IPS DF 6.9 (cell line): ENCODE measurements at regions not wholly inside any gene's neighbourhood (a gene's known extent, or its start where the extent isn't known, plus 50 kb on each side); places are given as distances from the start of the nearest gene placed in this dataset.
"Not testable (repeated sequence)": the region's sequence is repeated elsewhere in the genome, so short reads cannot be mapped to it uniquely, and the experiment has no call there.

Experiments
- DNase-seq: peaks from one replicate; pipeline ENCODE4 v3.0.0-alpha.2; 2013; ENCODE audit warnings: low read depth, low spot score
- H3K27ac ChIP-seq: one replicate; pipeline ENCODE4 v1.5.1; 2013; ENCODE audit warnings: low read length, control low read depth
- H3K27me3 ChIP-seq: 2 replicates; pipeline ENCODE4 v1.6.1; 2013; ENCODE audit warnings: mild to moderate bottlenecking, low read length; ENCODE audit not compliant: control insufficient read depth, insufficient read depth
- H3K36me3 ChIP-seq: 2 replicates; pipeline ENCODE4 v1.6.1; 2013; ENCODE audit warnings: low read length; ENCODE audit not compliant: control insufficient read depth, insufficient read depth
- H3K4me1 ChIP-seq: 2 replicates; pipeline ENCODE4 v1.6.1; 2013; ENCODE audit warnings: low read length; ENCODE audit not compliant: control insufficient read depth, insufficient read depth
- H3K4me3 ChIP-seq: 2 replicates; pipeline ENCODE4 v1.5.1; 2013; ENCODE audit warnings: mild to moderate bottlenecking, low read length
- H3K9me3 ChIP-seq: 2 replicates; pipeline ENCODE4 v1.6.1; 2013; ENCODE audit warnings: low read length, inconsistent platforms; ENCODE audit not compliant: control insufficient read depth, insufficient read depth
- WGBS: extraction: QIAGEN DNeasy Blood & Tissue Kit; methylation state at CpG from one replicate; pipeline ENCODE4 v1.1.7; 2013; ENCODE audit warnings: mixed read lengths, missing lambda C conversion rate; ENCODE audit not compliant: insufficient read length, insufficient coverage; 5-methylcytosine and 5-hydroxymethylcytosine counted together

DNA sequence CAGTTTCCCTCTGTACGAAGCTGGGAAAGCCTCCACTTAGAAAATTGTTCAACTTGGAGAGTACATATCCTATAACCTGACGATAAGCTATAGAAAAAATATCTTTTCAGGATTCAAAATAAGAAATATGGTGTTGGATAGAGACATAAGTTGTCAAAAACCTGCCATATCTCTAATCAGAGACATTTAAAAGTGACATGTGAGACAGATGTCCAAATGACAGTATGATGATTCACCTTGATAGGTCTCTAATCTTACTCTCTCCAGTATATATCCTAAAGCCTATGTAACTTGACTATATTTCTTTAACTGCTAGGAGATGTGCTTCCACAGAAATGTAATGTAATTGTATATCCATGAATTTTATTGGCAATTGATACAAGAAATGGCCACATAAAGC is 932.4 kb upstream of the MAN1A1 start:
- no peak overlapping the region for H3K27ac ChIP-seq
- WGBS, result no CpG with 5 or more reads among the region's 2 CpGs
- DNase-seq, result no peak
- H3K9me3 ChIP-seq, result no peaks in the 10 kb centered on the region
- H3K27me3 ChIP-seq, result no peaks in the 10 kb centered on the region
- no peaks in the 10 kb centered on the region for H3K36me3 ChIP-seq
- H3K4me1 ChIP-seq, result no peaks in the 10 kb centered on the region
- no peak overlapping the region for H3K4me3 ChIP-seq

DNA sequence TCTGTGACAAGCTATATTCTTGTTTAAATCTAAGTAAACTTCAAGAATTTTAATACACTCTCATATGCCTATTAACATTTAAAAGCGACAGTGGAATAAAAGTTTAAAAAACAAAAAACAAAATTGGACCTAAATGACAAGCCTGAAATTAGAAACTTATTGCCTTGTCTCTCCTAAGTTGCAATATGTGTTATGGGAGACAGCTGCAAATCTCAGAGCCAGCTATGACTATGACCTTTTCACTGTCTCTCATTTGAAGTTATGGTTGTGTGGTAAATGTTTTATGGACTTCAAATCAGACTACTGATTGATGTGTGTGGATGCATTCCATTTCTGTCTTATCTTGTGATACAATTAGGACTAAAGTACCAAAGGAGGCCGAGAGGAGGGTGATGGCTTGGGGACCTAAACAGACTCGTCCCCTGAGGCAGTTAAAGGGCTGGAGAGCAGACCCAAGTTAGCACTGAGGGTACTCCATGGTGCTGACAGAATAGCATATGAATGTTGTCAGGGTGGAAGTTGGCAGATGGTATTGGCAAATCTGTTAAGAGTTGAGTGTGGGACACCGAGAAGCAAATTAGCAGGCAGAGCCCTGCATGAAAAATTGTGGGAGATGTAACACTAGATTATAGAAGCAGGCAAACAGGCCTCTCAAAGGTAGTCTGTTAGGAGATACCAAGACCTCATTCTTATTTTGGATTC is 930.1 kb upstream of the MAN1A1 start:
- Histone ChIP-seq H3K27ac (no peak overlapping the region), H3K4me3 (no peak overlapping the region), H3K9me3 (no peaks in the 10 kb centered on the region), H3K27me3 (no peaks in the 10 kb centered on the region), H3K4me1 (no peaks in the 10 kb centered on the region), H3K36me3 (no peaks in the 10 kb centered on the region)
- DNase-seq, result no peak
- no CpG with 5 or more reads among the region's 4 CpGs for WGBS

DNA sequence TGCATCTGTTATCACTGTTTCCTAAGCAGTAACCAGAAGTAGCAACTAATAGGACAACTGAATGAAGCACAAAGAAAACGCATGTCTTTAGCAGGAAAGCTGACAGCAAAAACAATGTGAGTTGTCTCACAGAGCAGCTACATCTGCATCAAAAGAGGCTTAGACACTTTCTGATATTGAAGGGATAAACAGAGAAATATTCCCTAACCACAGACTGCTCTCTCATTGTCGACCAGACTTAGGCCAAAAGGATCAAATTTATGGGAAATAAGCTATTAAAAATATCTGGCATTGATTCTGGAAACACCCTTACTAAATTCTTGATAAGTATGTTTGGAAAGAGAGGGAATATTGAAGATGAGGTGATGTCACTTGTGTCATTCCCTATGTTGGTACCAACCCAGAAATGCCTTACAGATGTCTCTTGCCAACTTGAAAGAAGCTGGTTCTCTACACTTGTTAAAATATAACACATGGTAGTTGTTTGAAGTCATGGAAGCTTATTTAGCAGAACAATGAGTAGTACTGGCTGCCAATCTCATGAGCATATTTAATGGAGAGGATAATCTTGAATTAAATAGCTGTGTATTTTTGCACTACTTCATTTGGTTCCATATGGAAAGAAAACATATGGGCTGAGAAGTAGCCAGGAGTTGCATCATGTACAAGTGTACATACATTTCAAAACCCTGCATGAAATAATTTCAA is 929.3 kb upstream of the MAN1A1 start:
- H3K4me3 ChIP-seq, result no peak overlapping the region
- H3K9me3 ChIP-seq, result no peaks in the 10 kb centered on the region
- H3K27me3 ChIP-seq, result no peaks in the 10 kb centered on the region
- no peaks in the 10 kb centered on the region for H3K36me3 ChIP-seq
- no peak for DNase-seq
- no peaks in the 10 kb centered on the region for H3K4me1 ChIP-seq
- no CpG with 5 or more reads among the region's 2 CpGs for WGBS
- H3K27ac ChIP-seq, result no peak overlapping the region

GRCh38 chr6:120274547-120274946 is 925.0 kb upstream of the MAN1A1 start:
- Histone ChIP-seq H3K4me1 (no peaks in the 10 kb centered on the region), H3K27ac (no peak overlapping the region), H3K4me3 (no peak overlapping the region), H3K9me3 (no peaks in the 10 kb centered on the region), H3K27me3 (no peaks in the 10 kb centered on the region), H3K36me3 (no peaks in the 10 kb centered on the region)
- DNase-seq, result no peak
- WGBS, result no CpG with 5 or more reads among the region's 2 CpGs

DNA sequence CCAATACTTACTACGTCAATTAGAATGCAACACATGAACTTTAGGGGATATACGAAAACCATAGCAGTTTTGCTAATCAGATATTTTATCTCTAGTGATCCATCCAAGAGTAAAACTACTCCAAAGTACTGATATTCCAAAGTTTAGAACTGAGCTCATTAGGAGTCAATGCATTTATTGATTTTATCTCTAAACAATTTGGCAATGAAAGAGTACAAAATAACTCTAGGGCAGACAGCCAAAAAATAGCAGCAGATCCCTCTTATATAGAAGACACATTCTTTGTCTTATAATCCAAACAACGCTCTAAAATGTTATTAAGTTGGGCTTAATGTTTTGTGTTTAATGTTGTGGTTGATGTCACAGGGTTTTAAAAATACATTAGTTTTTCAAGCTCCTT is 923.9 kb upstream of the MAN1A1 start:
- H3K36me3 ChIP-seq, result no peaks in the 10 kb centered on the region
- DNase-seq, result no peak
- H3K27ac ChIP-seq, result no peak overlapping the region
- no peaks in the 10 kb centered on the region for H3K9me3 ChIP-seq
- H3K27me3 ChIP-seq, result no peaks in the 10 kb centered on the region
- H3K4me3 ChIP-seq, result no peak overlapping the region
- H3K4me1 ChIP-seq, result no peaks in the 10 kb centered on the region
- WGBS, result 100% methylated on average over 1 of the region's 3 CpGs

GRCh38 chr6:120272038-120272437 is 922.5 kb upstream of the MAN1A1 start:
- no peak for DNase-seq
- Histone ChIP-seq H3K4me1 (no peaks in the 10 kb centered on the region), H3K9me3 (no peaks in the 10 kb centered on the region), H3K4me3 (no peak overlapping the region), H3K36me3 (no peaks in the 10 kb centered on the region), H3K27ac (no peak overlapping the region), H3K27me3 (no peaks in the 10 kb centered on the region)

DNA sequence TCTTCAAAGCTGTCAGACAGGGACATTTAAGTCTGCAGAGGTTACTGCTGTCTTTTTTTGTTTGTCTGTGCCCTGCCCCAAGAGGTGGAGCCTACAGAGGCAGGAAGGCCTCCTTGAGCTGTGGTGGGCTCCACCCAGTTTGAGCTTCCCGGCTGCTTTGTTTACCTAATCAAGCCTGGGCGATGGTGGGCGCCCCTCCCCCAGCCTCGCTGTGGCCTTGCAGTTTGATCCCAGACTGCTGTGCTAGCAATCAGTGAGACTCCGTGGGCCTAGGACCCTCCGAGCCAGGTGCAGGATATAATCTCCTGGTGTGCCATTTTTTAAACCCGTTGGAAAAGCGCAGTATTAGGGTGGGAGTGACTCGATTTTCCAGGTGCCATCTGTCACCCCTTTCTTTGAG is 918.7 kb upstream of the MAN1A1 start:
- DNase-seq, H3K27me3 ChIP-seq, H3K4me3 ChIP-seq, H3K27ac ChIP-seq, H3K9me3 ChIP-seq, H3K4me1 ChIP-seq, H3K36me3 ChIP-seq: not testable (repeated sequence)
- WGBS, result no CpG with 5 or more reads among the region's 9 CpGs

DNA sequence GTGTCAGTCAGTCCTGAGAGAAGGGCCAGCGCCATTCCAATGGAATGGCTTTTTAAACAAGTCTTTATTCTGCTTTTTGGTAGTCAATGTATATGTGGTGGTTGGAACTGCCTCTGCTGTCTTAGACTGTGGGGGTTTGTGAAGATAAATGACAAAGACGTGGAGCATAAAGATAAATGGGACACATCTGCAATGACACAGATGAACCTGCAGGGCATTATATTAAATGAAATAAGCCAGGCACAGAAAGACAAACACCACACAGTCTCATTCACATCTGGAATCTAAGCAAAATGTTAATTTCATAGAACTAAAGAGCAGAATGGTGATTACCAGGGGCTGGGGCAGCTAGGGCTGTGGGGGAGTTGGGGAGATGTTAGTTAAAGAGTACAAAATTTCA is 912.8 kb upstream of the MAN1A1 start:
- Histone ChIP-seq H3K4me1 (no peaks in the 10 kb centered on the region), H3K27ac (no peak overlapping the region), H3K4me3 (no peak overlapping the region), H3K36me3 (no peaks in the 10 kb centered on the region), H3K9me3 (no peaks in the 10 kb centered on the region), H3K27me3 (no peaks in the 10 kb centered on the region)
- WGBS, result no CpG with 5 or more reads among the region's 2 CpGs
- DNase-seq, result no peak

DNA sequence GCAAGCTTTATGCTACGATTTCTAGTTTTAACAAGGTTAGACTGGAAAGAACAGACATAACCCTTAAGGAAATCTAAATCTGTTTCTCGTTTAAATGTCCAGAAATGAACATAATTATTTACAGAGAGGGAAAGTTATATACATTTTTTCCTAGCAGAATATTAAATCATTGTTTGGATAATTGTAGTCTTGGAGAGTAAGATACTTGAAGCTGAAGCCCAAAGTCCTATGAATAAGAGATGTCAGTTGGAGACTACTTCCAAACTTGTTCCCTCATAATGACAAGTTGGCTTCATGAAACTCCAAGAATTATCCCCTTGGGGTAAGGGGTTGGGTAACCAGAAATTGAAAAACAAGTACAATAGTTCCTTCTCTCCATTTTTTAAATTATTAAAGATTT is 911.1 kb upstream of the MAN1A1 start:
- Histone ChIP-seq H3K27ac (no peak overlapping the region), H3K4me3 (no peak overlapping the region), H3K9me3 (no peaks in the 10 kb centered on the region), H3K36me3 (no peaks in the 10 kb centered on the region), H3K27me3 (no peaks in the 10 kb centered on the region), H3K4me1 (no peaks in the 10 kb centered on the region)
- DNase-seq, result no peak
- WGBS, result no CpG with 5 or more reads among the region's 2 CpGs

- no peak overlapping the region for H3K27ac ChIP-seq
- no CpG with 5 or more reads among the region's 4 CpGs for WGBS
- no peak for DNase-seq
These were observed 905.1 kb upstream of the MAN1A1 start for GRCh38 chr6:120254651-120255050.

GRCh38 chr6:120248451-120248850 is 898.9 kb upstream of the MAN1A1 start:
- no peaks in the 10 kb centered on the region for H3K4me1 ChIP-seq
- DNase-seq, result no peak
- no CpG with 5 or more reads among the region's 3 CpGs for WGBS
- H3K9me3 ChIP-seq, result no peaks in the 10 kb centered on the region
- H3K27me3 ChIP-seq, result no peaks in the 10 kb centered on the region
- no peak overlapping the region for H3K4me3 ChIP-seq
- H3K27ac ChIP-seq, result no peak overlapping the region
- no peaks in the 10 kb centered on the region for H3K36me3 ChIP-seq

More at GRCh38 chr6:120254651-120255050, 905.1 kb upstream of the MAN1A1 start:
- Histone ChIP-seq H3K9me3 (no peaks in the 10 kb centered on the region), H3K4me1 (no peaks in the 10 kb centered on the region), H3K36me3 (no peaks in the 10 kb centered on the region), H3K27me3 (no peaks in the 10 kb centered on the region), H3K4me3 (no peak overlapping the region)
